ENCODE measurements at regions not wholly inside any gene's neighbourhood (a gene's known extent, or its start where the extent isn't known, plus 50 kb on each side); places are given as distances from the start of the nearest gene placed in this dataset.

- TF ChIP-seq POLR2A (IDR thresholded peaks at IDR 0.05): no peak
- TF ChIP-seq CTCF (IDR thresholded peaks at IDR 0.05): no peak
These were observed 214.6 kb downstream of the RDH14 start for GRCh38 chr2:18345848-18346247.
